BJ (cell line): ENCODE measurements at regions not wholly inside any gene's neighbourhood (a gene's known extent, or its start where the extent isn't known, plus 50 kb on each side); places are given as distances from the start of the nearest gene placed in this dataset.

Experiments
- CTCF ChIA-PET: fragments of 350-600 bp; formaldehyde crosslinking; extraction: SDS; loops from one replicate; lab custom pipeline; 2021; ENCODE audit warnings: antibody characterized with exemption, inconsistent platforms; lab: Yijun Ruan, JAX
- POLR2A ChIA-PET: fragments of 300-600 bp; sonication (Branson Sonifier 250); formaldehyde crosslinking; extraction: SDS; loops from one replicate; lab custom pipeline; 2021; ENCODE audit warnings: antibody characterized with exemption; lab: Charles Lee
- DNase-seq: peaks from one replicate; pipeline ENCODE4 v3.0.0-alpha.2; 2011; ENCODE audit warnings: low read depth
- H3K27me3 ChIP-seq: 2 replicates; pipeline ENCODE4 v1.6.0; 2011; ENCODE audit warnings: low read length; ENCODE audit not compliant: control insufficient read depth, insufficient read depth
- H3K36me3 ChIP-seq: 2 replicates; pipeline ENCODE4 v1.5.1; 2011; ENCODE audit warnings: low read length; ENCODE audit not compliant: control insufficient read depth, insufficient read depth
- H3K4me3 ChIP-seq: 2 replicates; pipeline ENCODE4 v1.5.1; 2011; ENCODE audit warnings: low read depth, mild to moderate bottlenecking, control low read depth, low read length
- TF ChIP-seq, protein P1 (sequence below): IDR thresholded peaks from 2 replicates; pipeline ENCODE4 v1.5.1; 2011; ENCODE audit warnings: low read depth, mild to moderate bottlenecking, control low read depth, inconsistent platforms, low read length, moderate library complexity; ENCODE audit not compliant: insufficient read depth

DNA sequence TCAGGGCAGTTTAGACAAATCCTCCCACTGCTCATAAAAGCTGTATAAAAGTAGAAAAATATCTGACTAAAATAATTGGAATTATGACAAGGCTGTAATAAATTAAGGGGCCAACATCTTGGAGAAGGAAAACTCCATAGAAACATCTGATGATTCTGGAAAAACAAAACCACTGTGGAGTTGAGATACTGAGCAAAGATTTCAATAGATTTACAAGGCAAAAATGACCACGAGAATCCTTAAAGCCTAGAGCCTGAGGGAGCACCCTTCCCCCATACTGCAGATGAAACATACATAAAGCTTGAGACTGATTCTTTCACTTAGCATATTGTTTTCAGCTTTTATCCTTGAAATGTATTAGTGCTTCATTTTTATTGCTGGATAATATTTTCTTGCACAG is 286.4 kb upstream of the MMADHC start:
- CTCF ChIA-PET = interaction anchor here (1.0 kb wide), 1 partner anchor 11 kb away, joined by 4 read pairs; no protein-coding TSS in a partner anchor
- POLR2A ChIA-PET = no interaction called here
- H3K4me3 ChIP-seq = no peak overlapping the region
- peak; percentile 19 for DNase-seq
- H3K36me3 ChIP-seq = no peaks in the 10 kb centered on the region
- TF ChIP-seq, protein P1, sequence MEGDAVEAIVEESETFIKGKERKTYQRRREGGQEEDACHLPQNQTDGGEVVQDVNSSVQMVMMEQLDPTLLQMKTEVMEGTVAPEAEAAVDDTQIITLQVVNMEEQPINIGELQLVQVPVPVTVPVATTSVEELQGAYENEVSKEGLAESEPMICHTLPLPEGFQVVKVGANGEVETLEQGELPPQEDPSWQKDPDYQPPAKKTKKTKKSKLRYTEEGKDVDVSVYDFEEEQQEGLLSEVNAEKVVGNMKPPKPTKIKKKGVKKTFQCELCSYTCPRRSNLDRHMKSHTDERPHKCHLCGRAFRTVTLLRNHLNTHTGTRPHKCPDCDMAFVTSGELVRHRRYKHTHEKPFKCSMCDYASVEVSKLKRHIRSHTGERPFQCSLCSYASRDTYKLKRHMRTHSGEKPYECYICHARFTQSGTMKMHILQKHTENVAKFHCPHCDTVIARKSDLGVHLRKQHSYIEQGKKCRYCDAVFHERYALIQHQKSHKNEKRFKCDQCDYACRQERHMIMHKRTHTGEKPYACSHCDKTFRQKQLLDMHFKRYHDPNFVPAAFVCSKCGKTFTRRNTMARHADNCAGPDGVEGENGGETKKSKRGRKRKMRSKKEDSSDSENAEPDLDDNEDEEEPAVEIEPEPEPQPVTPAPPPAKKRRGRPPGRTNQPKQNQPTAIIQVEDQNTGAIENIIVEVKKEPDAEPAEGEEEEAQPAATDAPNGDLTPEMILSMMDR = no peak
- H3K27me3 ChIP-seq = no peaks in the 10 kb centered on the region

GRCh38 chr2:149872638-149873150 is 285.1 kb upstream of the MMADHC start:
- Histone ChIP-seq H3K36me3 (no peaks in the 10 kb centered on the region), H3K27me3 (no peaks in the 10 kb centered on the region), H3K4me3 (no peak overlapping the region)
- CTCF ChIA-PET = no interaction called here
- no peak for DNase-seq
- TF ChIP-seq, protein P1 = no peak
- POLR2A ChIA-PET = no interaction called here

GRCh38 chr2:149872041-149872440 is 284.5 kb upstream of the MMADHC start:
- TF ChIP-seq, protein P1 = no peak
- no peaks in the 10 kb centered on the region for H3K27me3 ChIP-seq

GRCh38 chr2:149871091-149871885 is 283.7 kb upstream of the MMADHC start:
- H3K4me3 ChIP-seq = no peak overlapping the region
- ChIA-PET POLR2A (no interaction called here), CTCF (no interaction called here)
- TF ChIP-seq, protein P1 = no peak
- no peaks in the 10 kb centered on the region for H3K36me3 ChIP-seq
- DNase-seq = no peak
- no peaks in the 10 kb centered on the region for H3K27me3 ChIP-seq

More at GRCh38 chr2:149872041-149872440, 284.5 kb upstream of the MMADHC start:
- CTCF ChIA-PET = no interaction called here
- Histone ChIP-seq H3K36me3 (no peaks in the 10 kb centered on the region), H3K4me3 (no peak overlapping the region)
- DNase-seq = no peak
- POLR2A ChIA-PET = no interaction called here

- no peaks in the 10 kb centered on the region for H3K27me3 ChIP-seq
- no peaks in the 10 kb centered on the region for H3K36me3 ChIP-seq
- TF ChIP-seq, protein P1 = no peak
- DNase-seq = no peak
- CTCF ChIA-PET = no interaction called here
- POLR2A ChIA-PET = no interaction called here
- H3K4me3 ChIP-seq = no peak overlapping the region
Observed at GRCh38 chr2:149863227-149863626, 275.7 kb upstream of the MMADHC start.
